ENCODE measurements at regions not wholly inside any gene's neighbourhood (a gene's known extent, or its start where the extent isn't known, plus 50 kb on each side); places are given as distances from the start of the nearest gene placed in this dataset.

GRCh38 chr20:23188377-23189169, 102.4 kb upstream of the CD93 start:
- ChIA-PET CTCF (no interaction called here), POLR2A (interaction anchor here (0.6 kb wide), 1 partner anchor 138 kb away, joined by 4 read pairs; no protein-coding TSS in a partner anchor)
- Histone ChIP-seq H3K36me3 (ENCODE audit: control insufficient read depth in 2 of 2, insufficient read depth in 1 of 2, low read length in 2 of 2) (no peaks in the 10 kb centered on the region), H3K4me3 (ENCODE audit: low read depth, low read length) (no peak overlapping the region), H3K4me1 (ENCODE audit: control insufficient read depth, insufficient read depth, low read length) (no peaks in the 10 kb centered on the region), H3K27ac (ENCODE audit: extremely low read depth, low read depth, low read length) (no peak overlapping the region), H3K9me3 (ENCODE audit: control insufficient read depth, insufficient read depth, low read depth, low read length) (no peaks in the 10 kb centered on the region)
- TF ChIP-seq SCRT2 (tag by site-specific recombination; IDR thresholded peaks at IDR 0.05) (no peak), ZNF701 (tag by site-specific recombination; IDR thresholded peaks at IDR 0.05) (no peak), CTCF (tag by site-specific recombination; IDR thresholded peaks at IDR 0.05) (no peak), ZSCAN18 (tag by site-specific recombination; IDR thresholded peaks at IDR 0.05) (0 out of 2 replicates have a peak, but pooled peaks have one; percentile 25), ZNF214 (tag by site-specific recombination; IDR thresholded peaks at IDR 0.05; ENCODE audit: borderline replicate concordance) (no peak), ZNF48 (tag by site-specific recombination; IDR thresholded peaks at IDR 0.05) (no peak), ZBTB7A (tag by site-specific recombination; IDR thresholded peaks at IDR 0.05; ENCODE audit: low read depth) (no peak; the same call in 1 of the 2 replicates), ZNF768 (tag by site-specific recombination; IDR thresholded peaks at IDR 0.05) (no peak), ZNF341 (tag by site-specific recombination; IDR thresholded peaks at IDR 0.05; ENCODE audit: low read depth) (no peak), ZNF274 (IDR thresholded peaks at IDR 0.05; ENCODE audit: low read length) (no peak), ZNF274 (tag by site-specific recombination; IDR thresholded peaks at IDR 0.05; ENCODE audit: borderline replicate concordance) (0 out of 2 replicates have a peak, but pooled peaks have one; percentile 14), ZNF266 (tag by site-specific recombination; IDR thresholded peaks at IDR 0.05; ENCODE audit: low read depth) (no peak), ZNF211 (tag by site-specific recombination; IDR thresholded peaks at IDR 0.05; ENCODE audit: low read depth) (no peak), HOXC10 (CRISPR knock-in tag; IDR thresholded peaks at IDR 0.05) (no peak), KLF17 (tag by site-specific recombination; IDR thresholded peaks at IDR 0.05) (no peak), ZNF138 (tag by site-specific recombination; IDR thresholded peaks at IDR 0.05; ENCODE audit: borderline replicate concordance) (no peak), ZNF664 (tag by site-specific recombination; IDR thresholded peaks at IDR 0.05) (no peak), ZNF692 (tag by site-specific recombination; IDR thresholded peaks at IDR 0.05) (no peak), KLF16 (tag by site-specific recombination; IDR thresholded peaks at IDR 0.05) (no peak), ZNF449 (tag by site-specific recombination; IDR thresholded peaks at IDR 0.05) (no peak), ZNF146 (tag by site-specific recombination; IDR thresholded peaks at IDR 0.05) (0 out of 2 replicates have a peak, but pooled peaks have one; percentile 2), ZNF433 (tag by site-specific recombination; IDR thresholded peaks at IDR 0.05; ENCODE audit: low read depth) (no peak), ZNF518A (tag by site-specific recombination; conservative IDR thresholded peaks at IDR 0.05; ENCODE audit: low read depth) (no peak)
